ENCODE measurements at regions not wholly inside any gene's neighbourhood (a gene's known extent, or its start where the extent isn't known, plus 50 kb on each side); places are given as distances from the start of the nearest gene placed in this dataset.

DNA sequence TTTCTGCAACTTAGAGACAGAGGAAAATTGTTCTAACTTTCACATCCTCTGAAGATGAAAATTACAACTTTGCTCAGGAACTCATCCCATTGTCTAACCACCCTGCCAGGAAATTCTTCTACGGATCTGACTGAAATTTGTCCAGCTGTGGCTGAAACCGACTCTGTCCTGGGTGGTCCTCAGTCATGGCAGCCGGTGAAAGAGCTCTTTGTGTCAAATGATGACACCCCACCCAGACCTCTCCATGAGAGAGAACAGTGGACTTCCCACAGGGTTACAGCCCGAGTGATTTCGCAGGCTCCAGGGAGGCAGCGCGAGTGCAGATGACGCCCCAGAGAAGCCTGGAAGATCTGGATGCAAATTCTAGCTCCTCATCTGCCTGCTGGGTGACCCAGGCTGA lies 65.1 kb upstream of the TRIB2 start:
- TF ChIP-seq, protein P1, sequence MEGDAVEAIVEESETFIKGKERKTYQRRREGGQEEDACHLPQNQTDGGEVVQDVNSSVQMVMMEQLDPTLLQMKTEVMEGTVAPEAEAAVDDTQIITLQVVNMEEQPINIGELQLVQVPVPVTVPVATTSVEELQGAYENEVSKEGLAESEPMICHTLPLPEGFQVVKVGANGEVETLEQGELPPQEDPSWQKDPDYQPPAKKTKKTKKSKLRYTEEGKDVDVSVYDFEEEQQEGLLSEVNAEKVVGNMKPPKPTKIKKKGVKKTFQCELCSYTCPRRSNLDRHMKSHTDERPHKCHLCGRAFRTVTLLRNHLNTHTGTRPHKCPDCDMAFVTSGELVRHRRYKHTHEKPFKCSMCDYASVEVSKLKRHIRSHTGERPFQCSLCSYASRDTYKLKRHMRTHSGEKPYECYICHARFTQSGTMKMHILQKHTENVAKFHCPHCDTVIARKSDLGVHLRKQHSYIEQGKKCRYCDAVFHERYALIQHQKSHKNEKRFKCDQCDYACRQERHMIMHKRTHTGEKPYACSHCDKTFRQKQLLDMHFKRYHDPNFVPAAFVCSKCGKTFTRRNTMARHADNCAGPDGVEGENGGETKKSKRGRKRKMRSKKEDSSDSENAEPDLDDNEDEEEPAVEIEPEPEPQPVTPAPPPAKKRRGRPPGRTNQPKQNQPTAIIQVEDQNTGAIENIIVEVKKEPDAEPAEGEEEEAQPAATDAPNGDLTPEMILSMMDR (IDR thresholded peaks at IDR 0.05; ENCODE audit: low read depth, low read length) = no peak
- TF ChIP-seq EZH2phosphoT487 (IDR thresholded peaks at IDR 0.05; ENCODE audit: low read depth) = no peak
